Epidermal melanocyte (primary cell): ENCODE measurements at regions not wholly inside any gene's neighbourhood (a gene's known extent, or its start where the extent isn't known, plus 50 kb on each side); places are given as distances from the start of the nearest gene placed in this dataset.

Experiments
- DNase-seq: peaks from one replicate; pipeline ENCODE4 v3.0.0; 2011; ENCODE audit warnings: low spot score; ENCODE audit not compliant: insufficient read length

- no peak for DNase-seq
Measured at GRCh38 chr18:51915176-51915575, 424.8 kb upstream of the DCC start.

- DNase-seq = no peak
Measured at GRCh38 chr18:51921862-51922261, 418.1 kb upstream of the DCC start.

GRCh38 chr18:51933903-51934302 is 406.1 kb upstream of the DCC start:
- no peak for DNase-seq

- no peak for DNase-seq
Measured at GRCh38 chr18:51936115-51936514, 403.9 kb upstream of the DCC start.

- DNase-seq = no peak
Measured at GRCh38 chr18:51941999-51942398, 398.0 kb upstream of the DCC start.

- no peak for DNase-seq
Measured at GRCh38 chr18:51943281-51943680, 396.7 kb upstream of the DCC start.

GRCh38 chr18:51946946-51947345 is 393.1 kb upstream of the DCC start:
- no peak for DNase-seq

- DNase-seq = no peak
Measured at GRCh38 chr18:51952844-51953243, 387.2 kb upstream of the DCC start.

- DNase-seq = no peak
Measured at GRCh38 chr18:51953521-51953920, 386.5 kb upstream of the DCC start.

- DNase-seq = no peak
Measured at GRCh38 chr18:51955136-51955535, 384.9 kb upstream of the DCC start.

GRCh38 chr18:51957001-51957400 is 383.0 kb upstream of the DCC start:
- DNase-seq = no peak

GRCh38 chr18:51980101-51980500 is 359.9 kb upstream of the DCC start:
- no peak for DNase-seq

- no peak for DNase-seq
Measured at GRCh38 chr18:51988277-51988676, 351.7 kb upstream of the DCC start.

GRCh38 chr18:51997129-51997528 is 342.9 kb upstream of the DCC start:
- DNase-seq = no peak

- no peak for DNase-seq
Measured at GRCh38 chr18:51998066-51998465, 341.9 kb upstream of the DCC start.

- no peak for DNase-seq
Measured at GRCh38 chr18:51998711-51999110, 341.3 kb upstream of the DCC start.

GRCh38 chr18:51999351-51999750 is 340.6 kb upstream of the DCC start:
- no peak for DNase-seq

- no peak for DNase-seq
Measured at GRCh38 chr18:52000435-52000834, 339.6 kb upstream of the DCC start.

GRCh38 chr18:52001106-52001505 is 338.9 kb upstream of the DCC start:
- DNase-seq = no peak

- no peak for DNase-seq
Measured at GRCh38 chr18:52002600-52002999, 337.4 kb upstream of the DCC start.

- no peak for DNase-seq
Measured at GRCh38 chr18:52007105-52007504, 332.9 kb upstream of the DCC start.

- no peak for DNase-seq
Measured at GRCh38 chr18:52008330-52008729, 331.7 kb upstream of the DCC start.

GRCh38 chr18:52008736-52009135 is 331.3 kb upstream of the DCC start:
- no peak for DNase-seq

GRCh38 chr18:52009958-52010357 is 330.0 kb upstream of the DCC start:
- DNase-seq = no peak
